Gastrocnemius medialis (tissue), 4 donors: ENCODE measurements at regions not wholly inside any gene's neighbourhood (a gene's known extent, or its start where the extent isn't known, plus 50 kb on each side); places are given as distances from the start of the nearest gene placed in this dataset.

Experiments
- CTCF ChIP-seq, 5 experiments: fragments of 450-650 bp in 3 of 5; fragments of 200-600 bp in 2 of 5; sonication (generic) in 2 of 5; IDR thresholded peaks in 4 of 5; conservative IDR thresholded peaks in 1 of 5; 1 replicate in 4 of 5; 2 replicates in 1 of 5; pipeline ENCODE4 v1.5.1; 2016 to 2019; ENCODE audit warnings: antibody characterized with exemption in 5 of 5, mild to moderate bottlenecking in 3 of 5, moderate library complexity in 3 of 5
- POLR2A ChIP-seq, 2 donors: fragments of 450-650 bp; IDR thresholded peaks; one replicate each; pipeline ENCODE4 v1.6.1; 2017; ENCODE audit warnings: antibody characterized with exemption in 2 of 2, mild to moderate bottlenecking in 2 of 2, moderate library complexity in 2 of 2

GRCh38 chr17:77899498-77899897 lies 59.0 kb upstream of the TNRC6C start:
- TF ChIP-seq POLR2A (IDR thresholded peaks at IDR 0.05) (no peak), CTCF (IDR thresholded peaks at IDR 0.05 in 4 of 5, conservative IDR thresholded peaks at IDR 0.05 in 1 of 5) (no peak)
